ENCODE measurements at regions not wholly inside any gene's neighbourhood (a gene's known extent, or its start where the extent isn't known, plus 50 kb on each side); places are given as distances from the start of the nearest gene placed in this dataset.

DNA sequence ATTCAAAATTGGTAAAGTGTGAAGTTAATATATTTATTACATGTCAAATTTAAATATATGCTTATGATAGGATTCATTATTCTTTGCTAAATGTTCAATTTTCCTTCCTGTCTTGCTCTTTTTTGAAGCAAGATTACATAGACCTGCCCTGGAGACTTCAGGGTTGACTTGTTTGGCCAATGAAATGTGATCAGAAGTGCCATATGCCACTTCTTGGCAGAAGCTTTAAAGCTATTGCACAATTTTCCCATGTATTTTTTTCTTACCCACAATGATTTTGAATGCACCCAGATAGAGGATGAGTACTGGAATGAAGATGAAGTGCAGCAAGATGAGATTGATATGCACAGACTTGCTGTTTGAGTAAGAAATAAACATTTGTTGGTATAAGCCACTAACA lies 406.3 kb upstream of the BCHE start:
- TF ChIP-seq POLR2AphosphoS5 (IDR thresholded peaks at IDR 0.05): no peak
- TF ChIP-seq, protein P1, sequence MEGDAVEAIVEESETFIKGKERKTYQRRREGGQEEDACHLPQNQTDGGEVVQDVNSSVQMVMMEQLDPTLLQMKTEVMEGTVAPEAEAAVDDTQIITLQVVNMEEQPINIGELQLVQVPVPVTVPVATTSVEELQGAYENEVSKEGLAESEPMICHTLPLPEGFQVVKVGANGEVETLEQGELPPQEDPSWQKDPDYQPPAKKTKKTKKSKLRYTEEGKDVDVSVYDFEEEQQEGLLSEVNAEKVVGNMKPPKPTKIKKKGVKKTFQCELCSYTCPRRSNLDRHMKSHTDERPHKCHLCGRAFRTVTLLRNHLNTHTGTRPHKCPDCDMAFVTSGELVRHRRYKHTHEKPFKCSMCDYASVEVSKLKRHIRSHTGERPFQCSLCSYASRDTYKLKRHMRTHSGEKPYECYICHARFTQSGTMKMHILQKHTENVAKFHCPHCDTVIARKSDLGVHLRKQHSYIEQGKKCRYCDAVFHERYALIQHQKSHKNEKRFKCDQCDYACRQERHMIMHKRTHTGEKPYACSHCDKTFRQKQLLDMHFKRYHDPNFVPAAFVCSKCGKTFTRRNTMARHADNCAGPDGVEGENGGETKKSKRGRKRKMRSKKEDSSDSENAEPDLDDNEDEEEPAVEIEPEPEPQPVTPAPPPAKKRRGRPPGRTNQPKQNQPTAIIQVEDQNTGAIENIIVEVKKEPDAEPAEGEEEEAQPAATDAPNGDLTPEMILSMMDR (IDR thresholded peaks at IDR 0.05): no peak

Measured in breast epithelium (tissue), 3 donors.